ENCODE measurements at regions not wholly inside any gene's neighbourhood (a gene's known extent, or its start where the extent isn't known, plus 50 kb on each side); places are given as distances from the start of the nearest gene placed in this dataset.

GRCh38 chr22:49427341-49427740, 400.3 kb downstream of the BRD1 start:
- TF ChIP-seq EP300 (IDR thresholded peaks at IDR 0.05) (no peak), POLR2A (IDR thresholded peaks at IDR 0.05) (no peak)
